ENCODE measurements at regions not wholly inside any gene's neighbourhood (a gene's known extent, or its start where the extent isn't known, plus 50 kb on each side); places are given as distances from the start of the nearest gene placed in this dataset.

DNA sequence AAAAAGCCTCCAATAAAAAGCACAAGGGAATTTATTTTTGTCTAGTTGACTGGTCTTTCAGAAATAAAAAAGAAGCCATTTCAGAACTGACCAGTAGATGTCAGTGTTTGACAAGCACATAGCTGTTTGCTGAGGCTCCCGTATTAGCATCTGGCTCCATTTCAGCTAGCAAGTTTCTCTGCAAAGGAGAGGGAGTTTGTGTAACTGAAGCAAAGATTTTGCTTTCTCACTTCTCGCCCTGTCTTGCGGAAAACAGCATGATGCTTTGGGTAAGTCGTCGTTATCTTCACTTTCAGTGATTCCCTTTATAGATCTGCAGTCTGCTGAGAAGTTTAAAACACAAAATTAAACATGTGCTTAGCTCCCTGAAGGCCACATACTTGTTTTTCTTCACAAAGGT lies 85.5 kb downstream of the CT47B1 start:
- TF ChIP-seq Cebpa-rat (IDR thresholded peaks at IDR 0.05) = no peak
- H3K27ac ChIP-seq = no peak overlapping the region
- H3K36me3 ChIP-seq = no peaks in the 10 kb centered on the region
- peak overlapping the region in 1 of 11 experiments; percentile 28; a peak in 2 of 22 replicates for H3K4me2 ChIP-seq
- H4K20me1 ChIP-seq = no peaks in the 10 kb centered on the region; a peak in 1 of 22 replicates
- no peaks in the 10 kb centered on the region for H3K9me3 ChIP-seq (replicated peaks in 1 of 11)
- no peak overlapping the region for H3K9ac ChIP-seq
- peaks cover 0 to 29% (median 3%) of the 10 kb centered on the region in 10 experiments; a peak in 9 of 20 replicates for H3K4me1 ChIP-seq
- no peak overlapping the region for H3K4me3 ChIP-seq
- no peaks in the 10 kb centered on the region for H3K27me3 ChIP-seq

DNA sequence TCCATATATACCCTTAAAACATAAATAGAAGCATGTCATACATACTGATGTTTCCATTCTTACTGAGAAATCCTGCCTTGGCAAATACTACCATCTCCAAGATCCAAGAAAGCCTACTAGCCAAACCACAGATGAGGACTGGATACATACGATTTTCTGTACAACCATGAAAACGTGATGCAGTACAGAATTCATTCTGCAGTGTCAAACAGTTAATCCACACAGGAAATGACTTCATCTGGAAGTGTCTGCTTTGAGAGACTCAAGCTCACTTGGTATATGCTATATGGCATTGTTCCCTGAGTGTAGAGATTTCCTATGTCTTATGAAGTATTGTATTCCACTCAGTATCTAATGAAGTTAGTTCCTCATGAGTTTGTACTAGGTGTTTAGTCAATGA lies 94.3 kb downstream of the CT47B1 start:
- Histone ChIP-seq H3K4me3 (no peak overlapping the region), H3K9me3 (replicated peaks in 1 of 11) (peaks cover 0 to 10% (median 3%) of the 10 kb centered on the region in 11 experiments; a peak in 9 of 22 replicates), H4K20me1 (no peaks in the 10 kb centered on the region), H3K36me3 (no peaks in the 10 kb centered on the region), H3K27me3 (no peaks in the 10 kb centered on the region), H3K9ac (no peak overlapping the region), H3K4me2 (0 out of 22 replicates have a peak overlapping the region, but pooled peaks of 1 of the 11 experiments have one; percentile 1), H3K27ac (no peak overlapping the region), H3K4me1 (no peaks in the 10 kb centered on the region)
- no peak for TF ChIP-seq Cebpa-rat (IDR thresholded peaks at IDR 0.05)

DNA sequence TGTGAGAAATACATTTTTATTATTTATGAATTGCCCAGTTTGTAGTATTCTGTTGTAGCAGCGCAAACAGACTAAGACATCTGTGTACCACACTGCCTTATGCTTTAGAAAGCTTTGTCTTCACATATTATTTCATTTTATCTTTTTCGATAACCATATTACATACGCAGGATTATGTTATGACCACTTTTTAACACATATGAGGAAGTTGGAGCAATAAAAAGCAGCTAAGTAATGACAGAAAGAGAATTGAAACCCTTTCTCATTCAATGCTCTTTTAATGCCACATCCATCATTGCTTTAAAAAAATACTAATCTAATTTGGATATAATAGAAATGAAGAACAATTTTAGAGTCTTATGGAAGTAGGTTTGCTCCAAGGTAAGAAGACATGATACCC lies 99.7 kb downstream of the CT47B1 start:
- no peak for TF ChIP-seq Cebpa-rat (IDR thresholded peaks at IDR 0.05)
- no peak overlapping the region for H3K27ac ChIP-seq
- no peaks in the 10 kb centered on the region for H3K36me3 ChIP-seq
- no peaks in the 10 kb centered on the region for H3K27me3 ChIP-seq
- no peak overlapping the region for H3K4me2 ChIP-seq
- peaks cover 0 to 12% (median 4%) of the 10 kb centered on the region in 11 experiments; a peak in 9 of 22 replicates for H3K9me3 ChIP-seq (replicated peaks in 1 of 11)
- no peak overlapping the region for H3K4me3 ChIP-seq
- no peaks in the 10 kb centered on the region for H4K20me1 ChIP-seq
- H3K4me1 ChIP-seq = peaks cover 5 to 18% (median 15%) of the 10 kb centered on the region in 10 experiments; a peak in 16 of 20 replicates
- H3K9ac ChIP-seq = no peak overlapping the region

DNA sequence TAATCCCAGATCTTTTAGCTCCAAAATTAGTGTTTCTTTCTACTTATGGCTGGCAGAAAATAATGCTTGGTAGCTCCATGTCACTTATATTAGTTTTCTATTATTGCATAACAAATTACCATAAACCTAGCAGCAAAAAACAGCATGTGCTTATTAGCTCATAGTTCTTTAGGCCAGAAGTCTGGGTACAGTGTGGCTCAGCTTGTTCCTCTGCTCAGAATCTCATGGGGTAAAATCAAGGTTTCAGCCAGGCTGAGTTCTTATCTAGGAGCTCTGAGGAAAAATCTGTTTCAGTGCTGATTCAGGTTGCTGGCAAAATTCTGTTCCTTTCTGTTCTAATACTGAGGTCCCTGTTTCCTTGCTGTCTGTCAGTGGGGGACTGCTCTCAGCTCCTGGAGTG lies 101.1 kb downstream of the CT47B1 start:
- Histone ChIP-seq H3K9me3 (replicated peaks in 1 of 11) (peaks cover 0 to 12% (median 4%) of the 10 kb centered on the region in 11 experiments; a peak in 9 of 22 replicates), H3K27ac (no peak overlapping the region), H3K4me3 (no peak overlapping the region), H3K4me1 (peaks cover 12 to 27% (median 20%) of the 10 kb centered on the region in 10 experiments; a peak in 16 of 20 replicates), H3K27me3 (no peaks in the 10 kb centered on the region), H3K9ac (no peak overlapping the region), H3K4me2 (no peak overlapping the region), H4K20me1 (no peaks in the 10 kb centered on the region), H3K36me3 (no peaks in the 10 kb centered on the region)
- no peak for TF ChIP-seq Cebpa-rat (IDR thresholded peaks at IDR 0.05)

DNA sequence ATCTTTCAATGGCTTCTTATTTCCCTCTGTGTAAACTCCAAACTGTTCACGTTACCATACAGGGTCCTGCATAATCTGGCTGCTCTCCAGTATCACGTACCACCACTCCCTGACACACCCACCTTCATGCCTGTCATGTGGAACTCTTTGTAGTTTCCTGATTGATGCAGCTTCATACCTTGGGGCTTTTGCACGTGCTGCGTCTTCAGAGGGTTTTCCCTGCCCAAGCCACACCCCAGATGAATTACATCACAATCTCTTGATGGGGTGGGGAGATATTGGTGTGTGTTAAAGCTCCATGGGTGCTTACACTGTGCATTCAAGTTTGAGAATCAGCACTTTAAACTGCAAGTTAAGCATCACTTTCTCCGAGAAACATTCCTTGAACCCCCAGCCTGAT lies 101.9 kb downstream of the CT47B1 start:
- Histone ChIP-seq H3K27me3 (no peaks in the 10 kb centered on the region), H3K27ac (no peak overlapping the region), H3K4me3 (no peak overlapping the region), H3K9ac (no peak overlapping the region), H3K4me1 (peaks cover 12 to 30% (median 23%) of the 10 kb centered on the region in 10 experiments; a peak in 16 of 20 replicates), H4K20me1 (no peaks in the 10 kb centered on the region), H3K4me2 (no peak overlapping the region), H3K9me3 (replicated peaks in 1 of 11) (peaks cover 0 to 12% (median 4%) of the 10 kb centered on the region in 11 experiments; a peak in 9 of 22 replicates), H3K36me3 (no peaks in the 10 kb centered on the region)
- no peak for TF ChIP-seq Cebpa-rat (IDR thresholded peaks at IDR 0.05)

DNA sequence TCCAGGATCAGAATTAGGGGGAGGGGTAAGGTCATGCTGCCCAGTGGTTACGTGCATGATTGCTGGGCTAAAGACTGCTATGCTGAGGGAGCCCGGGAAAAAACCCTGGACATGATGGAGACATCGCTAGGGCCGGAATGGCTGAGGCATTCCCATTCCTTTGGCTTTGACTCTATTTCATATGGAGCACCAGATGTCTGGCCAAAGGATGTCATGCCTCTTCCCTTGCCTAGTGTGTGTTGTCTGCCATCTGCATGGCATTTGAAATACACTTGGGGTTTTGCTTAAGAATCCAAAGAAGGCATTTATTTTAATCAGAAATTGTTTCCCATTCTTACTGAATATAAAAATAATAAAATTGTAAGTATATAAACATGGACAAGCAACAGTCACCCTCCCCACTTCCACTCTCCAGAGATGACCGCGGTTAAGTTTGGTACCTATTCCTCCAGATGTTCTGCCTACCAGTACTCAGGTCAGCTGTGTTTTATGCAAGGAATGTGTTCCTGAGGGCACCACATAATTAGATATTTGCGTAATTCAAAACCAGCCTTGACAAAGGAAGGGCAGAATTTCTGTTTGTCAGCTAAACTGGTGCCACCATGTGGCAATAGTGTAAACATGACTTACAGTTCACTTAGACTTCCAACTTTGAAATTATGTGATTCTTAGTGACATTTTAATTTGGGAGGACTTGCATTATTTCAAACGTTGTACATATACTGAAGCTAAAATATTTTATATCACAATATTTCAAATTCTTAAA lies 105.9 kb downstream of the CT47B1 start:
- no peak overlapping the region; a peak in 1 of 22 replicates for H3K4me2 ChIP-seq
- 0 out of 22 replicates have a peak overlapping the region, but pooled peaks of 2 of the 11 experiments have one; percentile 4 to 5 for H3K27ac ChIP-seq
- no peaks in the 10 kb centered on the region for H4K20me1 ChIP-seq
- no peaks in the 10 kb centered on the region for H3K36me3 ChIP-seq
- TF ChIP-seq Cebpa-rat (IDR thresholded peaks at IDR 0.05) = peak in 2 of 11 experiments; percentile 14 to 17; a peak in 2 of 22 replicates
- no peaks in the 10 kb centered on the region for H3K27me3 ChIP-seq
- no peaks in the 10 kb centered on the region for H3K9me3 ChIP-seq (replicated peaks in 1 of 11)
- H3K4me1 ChIP-seq = peaks cover 12 to 30% (median 23%) of the 10 kb centered on the region in 10 experiments; a peak in 16 of 20 replicates
- H3K9ac ChIP-seq = no peak overlapping the region
- no peak overlapping the region for H3K4me3 ChIP-seq

DNA sequence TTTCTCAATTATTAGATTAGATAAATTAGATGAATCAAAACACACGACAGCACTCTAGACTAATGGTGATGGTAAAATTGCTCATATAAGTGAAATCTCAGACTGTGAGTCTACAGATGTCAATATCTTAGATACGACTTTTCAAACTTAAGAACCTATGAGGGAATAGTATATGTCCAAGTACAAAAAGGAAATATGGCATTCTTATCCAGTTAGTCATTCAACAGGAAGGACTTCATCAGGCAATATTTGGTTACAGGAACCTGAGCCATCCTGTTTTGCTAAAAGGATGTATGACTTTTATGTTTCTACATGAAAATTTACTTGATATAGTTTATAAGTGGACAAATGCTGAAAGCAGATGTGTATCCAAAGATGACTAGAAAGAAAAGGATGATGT lies 107.0 kb downstream of the CT47B1 start:
- no peaks in the 10 kb centered on the region for H3K36me3 ChIP-seq
- H3K4me3 ChIP-seq = no peak overlapping the region
- H4K20me1 ChIP-seq = no peaks in the 10 kb centered on the region
- H3K27me3 ChIP-seq = no peaks in the 10 kb centered on the region
- no peaks in the 10 kb centered on the region for H3K9me3 ChIP-seq (replicated peaks in 1 of 11)
- no peak overlapping the region for H3K4me2 ChIP-seq
- no peak overlapping the region for H3K27ac ChIP-seq
- no peak overlapping the region for H3K9ac ChIP-seq
- peaks cover 12 to 30% (median 23%) of the 10 kb centered on the region in 10 experiments; a peak in 16 of 20 replicates for H3K4me1 ChIP-seq
- no peak for TF ChIP-seq Cebpa-rat (IDR thresholded peaks at IDR 0.05)

DNA sequence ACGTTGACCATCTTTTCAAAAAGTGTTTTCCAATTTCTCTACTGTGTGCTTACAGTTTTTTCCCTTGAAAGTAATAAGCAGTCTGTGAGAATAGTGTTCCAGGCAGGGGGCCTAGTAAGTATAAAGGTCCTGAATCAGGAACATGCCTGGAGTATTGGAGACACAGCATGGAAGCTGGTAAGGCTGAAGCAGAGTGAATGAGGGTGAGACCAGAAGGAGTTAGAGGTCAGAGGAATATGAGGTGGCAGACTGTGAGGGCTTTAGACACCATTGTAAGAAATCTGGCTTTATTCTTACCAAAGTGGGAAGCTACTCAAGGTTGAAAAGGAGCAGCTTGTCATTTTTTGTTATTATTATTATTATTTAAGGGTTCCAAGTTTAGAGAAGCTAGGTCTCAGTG lies 107.4 kb downstream of the CT47B1 start:
- no peak overlapping the region for H3K9ac ChIP-seq
- no peak overlapping the region for H3K4me2 ChIP-seq
- H3K27ac ChIP-seq = no peak overlapping the region
- no peak for TF ChIP-seq Cebpa-rat (IDR thresholded peaks at IDR 0.05)
- no peaks in the 10 kb centered on the region for H3K36me3 ChIP-seq
- no peaks in the 10 kb centered on the region for H4K20me1 ChIP-seq
- H3K4me3 ChIP-seq = no peak overlapping the region
- H3K4me1 ChIP-seq = peaks cover 12 to 30% (median 23%) of the 10 kb centered on the region in 10 experiments; a peak in 16 of 20 replicates
- no peaks in the 10 kb centered on the region for H3K27me3 ChIP-seq
- H3K9me3 ChIP-seq (replicated peaks in 1 of 11) = no peaks in the 10 kb centered on the region

DNA sequence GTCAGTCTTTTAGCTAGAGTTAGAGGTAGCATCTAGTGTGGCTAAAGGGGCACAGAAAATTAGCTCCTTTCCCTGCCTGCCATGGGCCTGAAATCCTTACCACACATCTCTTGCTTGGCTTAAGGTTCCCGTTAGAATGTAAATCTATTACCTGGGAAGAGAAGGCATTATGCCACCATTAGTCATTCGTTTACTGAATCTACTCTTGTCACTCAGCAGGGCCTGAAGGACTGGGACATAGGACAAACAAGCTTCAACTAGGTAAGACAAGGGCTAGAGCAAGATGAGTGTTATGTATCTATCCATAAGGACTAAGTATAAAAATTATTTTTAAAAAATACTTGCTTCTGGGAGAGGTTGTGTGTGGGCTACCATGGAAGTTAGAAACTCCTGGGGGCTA lies 112.4 kb downstream of the CT47B1 start:
- H3K27me3 ChIP-seq = no peaks in the 10 kb centered on the region
- H4K20me1 ChIP-seq = no peaks in the 10 kb centered on the region
- no peak overlapping the region for H3K4me3 ChIP-seq
- H3K36me3 ChIP-seq = no peaks in the 10 kb centered on the region
- no peak overlapping the region for H3K4me2 ChIP-seq
- H3K9ac ChIP-seq = no peak overlapping the region
- H3K9me3 ChIP-seq (replicated peaks in 1 of 11) = no peaks in the 10 kb centered on the region
- H3K4me1 ChIP-seq = peaks cover 0 to 6% (median 0%) of the 10 kb centered on the region in 10 experiments; a peak in 1 of 20 replicates
- TF ChIP-seq Cebpa-rat (IDR thresholded peaks at IDR 0.05) = no peak
- no peak overlapping the region for H3K27ac ChIP-seq

Measured in BLaER1 treated with 17β-estradiol and CSF1 and Interleukin-3, amounts not matched to agents 10 nM and 100 nM (cell line).